ENCODE measurements at regions not wholly inside any gene's neighbourhood (a gene's known extent, or its start where the extent isn't known, plus 50 kb on each side); places are given as distances from the start of the nearest gene placed in this dataset.

DNA sequence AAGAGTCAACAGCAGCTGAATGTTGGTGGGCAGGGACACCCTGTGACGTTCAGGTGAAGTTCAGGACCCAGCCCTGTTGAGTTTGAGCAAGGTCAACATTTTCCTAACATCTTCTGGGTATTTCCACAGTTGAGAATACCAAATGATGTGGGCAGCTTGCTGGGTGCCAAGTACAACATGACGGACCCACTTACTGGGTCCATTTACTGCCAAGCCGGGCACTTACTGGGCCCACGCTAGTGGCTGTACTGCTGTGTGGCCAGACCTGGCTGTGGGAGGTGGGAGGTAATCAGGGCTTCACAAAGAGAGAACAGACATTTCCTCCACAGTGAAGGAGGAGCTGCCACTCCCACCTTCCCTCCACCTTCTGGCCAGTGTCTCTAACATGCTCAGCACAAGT lies 99.2 kb downstream of the PSMG1 start:
- Histone ChIP-seq H3K27me3 (ENCODE audit: low read length) (no peaks in the 10 kb centered on the region), H3K27ac (ENCODE audit: low read length) (no peak overlapping the region), H3K9ac (ENCODE audit: low read length) (no peak overlapping the region), H3K4me3 (ENCODE audit: low read length) (no peak overlapping the region), H3K9me2 (replicated peaks; ENCODE audit: low read length) (no peaks in the 10 kb centered on the region), H2AFZ (ENCODE audit: low read length) (no peak overlapping the region), H3K9me3 (ENCODE audit: low read length) (no peaks in the 10 kb centered on the region), H3K4me1 (ENCODE audit: insufficient read depth, low read length) (peaks cover 15% of the 10 kb centered on the region), H3K79me2 (ENCODE audit: low read length) (no peaks in the 10 kb centered on the region), H3K36me3 (ENCODE audit: low read depth, low read length) (no peaks in the 10 kb centered on the region), H3K4me2 (ENCODE audit: low read length) (no peak overlapping the region), H3F3A (ENCODE audit: low read length, unreplicated experiment) (no peaks in the 10 kb centered on the region), H4K20me1 (ENCODE audit: low read length) (no peaks in the 10 kb centered on the region)
- no peak for TF ChIP-seq CTCF (conservative IDR thresholded peaks at IDR 0.05; ENCODE audit: low read depth, low read length)
- CTCF ChIA-PET, result no interaction called here
- POLR2A ChIA-PET (ENCODE audit: unreplicated experiment), result no interaction called here
- intact Hi-C loops (cut with micrococcal nuclease), result no loop called here
- no TSS peak for BruUV-seq (replicated peaks)
- no peak for ATAC-seq
- DNase-seq, result no peak

- Histone ChIP-seq H3K79me2 (ENCODE audit: low read length) (no peaks in the 10 kb centered on the region), H3K27me3 (ENCODE audit: low read length) (no peaks in the 10 kb centered on the region), H3K9ac (ENCODE audit: low read length) (no peak overlapping the region), H3K9me3 (ENCODE audit: low read length) (no peaks in the 10 kb centered on the region), H3K4me2 (ENCODE audit: low read length) (no peak overlapping the region), H3K4me1 (ENCODE audit: insufficient read depth, low read length) (peaks cover 12% of the 10 kb centered on the region), H3K4me3 (ENCODE audit: low read length) (no peak overlapping the region), H4K20me1 (ENCODE audit: low read length) (no peaks in the 10 kb centered on the region), H3K27ac (ENCODE audit: low read length) (no peak overlapping the region), H2AFZ (ENCODE audit: low read length) (no peak overlapping the region), H3F3A (ENCODE audit: low read length, unreplicated experiment) (no peaks in the 10 kb centered on the region), H3K9me2 (replicated peaks; ENCODE audit: low read length) (no peaks in the 10 kb centered on the region), H3K36me3 (ENCODE audit: low read depth, low read length) (no peaks in the 10 kb centered on the region)
- DNase-seq (peak; percentile 26), ATAC-seq (no peak)
- ChIA-PET CTCF (no interaction called here), POLR2A (ENCODE audit: unreplicated experiment) (no interaction called here)
- intact Hi-C loops (cut with micrococcal nuclease), result no loop called here
- no TSS peak for BruUV-seq (replicated peaks)
- TF ChIP-seq EZH2 (IDR thresholded peaks at IDR 0.05; ENCODE audit: low read length, unreplicated experiment) (no peak), EZH2phosphoT487 (IDR thresholded peaks at IDR 0.05; ENCODE audit: borderline replicate concordance, low read length) (no peak), CTCF (conservative IDR thresholded peaks at IDR 0.05; ENCODE audit: low read depth, low read length) (no peak)
Measured at GRCh38 chr21:39083377-39084008, 99.8 kb downstream of the PSMG1 start.

DNA sequence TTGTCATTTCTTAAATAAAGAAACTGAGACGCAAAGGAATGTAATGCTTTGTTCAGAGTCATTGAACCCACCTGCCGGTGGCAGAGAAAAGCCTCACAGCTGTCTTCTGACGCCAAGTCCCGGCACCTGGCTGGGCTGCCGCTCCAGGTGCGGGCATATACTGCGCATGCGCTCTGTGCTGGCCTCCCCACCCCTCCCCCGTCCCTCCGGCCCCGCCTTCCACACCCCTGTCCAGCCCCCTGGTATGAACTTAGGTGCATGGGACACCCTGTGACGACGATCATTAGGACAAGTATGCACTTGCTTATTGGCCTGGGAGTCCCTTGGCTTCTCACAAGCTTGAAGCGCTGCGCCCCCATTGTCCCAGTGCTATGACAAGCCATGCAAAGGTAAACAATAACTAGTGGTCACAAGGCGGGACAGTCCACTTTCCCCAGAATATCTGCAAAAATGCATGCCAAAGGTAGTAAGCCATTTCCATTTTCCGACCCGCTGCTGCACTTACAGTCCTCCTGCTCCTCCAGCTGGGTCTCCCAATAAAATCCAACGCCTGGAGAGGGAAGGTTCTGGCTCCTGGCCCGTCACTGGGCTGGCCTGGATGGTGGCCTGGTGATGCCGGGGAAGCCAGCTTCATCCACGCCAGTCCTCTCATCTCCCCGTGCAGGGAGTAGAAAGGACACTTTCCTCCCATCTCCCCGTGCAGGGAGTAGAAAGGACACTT lies 100.4 kb downstream of the PSMG1 start:
- Histone ChIP-seq H3K9ac (ENCODE audit: low read length) (no peak overlapping the region), H4K20me1 (ENCODE audit: low read length) (no peaks in the 10 kb centered on the region), H3K27me3 (ENCODE audit: low read length) (no peaks in the 10 kb centered on the region), H3K4me1 (ENCODE audit: insufficient read depth, low read length) (peaks cover 12% of the 10 kb centered on the region), H3K9me3 (ENCODE audit: low read length) (no peaks in the 10 kb centered on the region), H3K4me2 (ENCODE audit: low read length) (peak overlapping the region; percentile 69), H3K4me3 (ENCODE audit: low read length) (peak overlapping the region; percentile 31; the same call in 1 of the 2 replicates), H3K27ac (ENCODE audit: low read length) (no peak overlapping the region), H3K9me2 (replicated peaks; ENCODE audit: low read length) (no peaks in the 10 kb centered on the region), H3K79me2 (ENCODE audit: low read length) (no peaks in the 10 kb centered on the region), H3K36me3 (ENCODE audit: low read depth, low read length) (no peaks in the 10 kb centered on the region), H2AFZ (ENCODE audit: low read length) (peak overlapping the region; percentile 56), H3F3A (ENCODE audit: low read length, unreplicated experiment) (no peaks in the 10 kb centered on the region)
- CTCF ChIA-PET, result no interaction called here
- DNase-seq (peak; percentile 45), ATAC-seq (peak; percentile 13)
- TF ChIP-seq EZH2phosphoT487 (IDR thresholded peaks at IDR 0.05; ENCODE audit: borderline replicate concordance, low read length) (no peak), EZH2 (IDR thresholded peaks at IDR 0.05; ENCODE audit: low read length, unreplicated experiment) (no peak), CTCF (conservative IDR thresholded peaks at IDR 0.05; ENCODE audit: low read depth, low read length) (peak; percentile 13; the same call in 1 of the 2 replicates)
- BruUV-seq (replicated peaks), result no TSS peak
- POLR2A ChIA-PET (ENCODE audit: unreplicated experiment), result no interaction called here
- intact Hi-C loops (cut with micrococcal nuclease), result no loop called here
